OCI-LY7 (cell line): ENCODE measurements at regions not wholly inside any gene's neighbourhood (a gene's known extent, or its start where the extent isn't known, plus 50 kb on each side); places are given as distances from the start of the nearest gene placed in this dataset.

Experiments
- BruUV-seq: library from RNA; stranded (reverse); fragments of 400-500 nt; replicated peaks from 2 replicates; lab custom pipeline; 2021; lab: Mats Ljungman, UMichigan
- CTCF ChIA-PET: fragments of 300-600 bp; sonication (Branson Sonifier 250); formaldehyde crosslinking; loops from one replicate; lab custom pipeline; 2022; ENCODE audit warnings: antibody characterized with exemption; ENCODE audit not compliant: unreplicated experiment; lab: Charles Lee
- POLR2A ChIA-PET: fragments of 300-600 bp; sonication (Branson Sonifier 250); formaldehyde crosslinking; loops from one replicate; lab custom pipeline; 2022; ENCODE audit warnings: antibody characterized with exemption; lab: Charles Lee
- DNase-seq: peaks from one replicate; pipeline ENCODE4 v3.0.0-alpha.2; 2015; ENCODE audit warnings: low spot score
- H2AFZ ChIP-seq: fragments of 200-600 bp; sonication (generic), shearing (Covaris generic); 2 replicates; pipeline ENCODE4 v1.6.1; 2014; ENCODE audit warnings: mild to moderate bottlenecking, antibody characterized with exemption, low read length, moderate library complexity
- H3K27ac ChIP-seq: fragments of 200-600 bp; sonication (generic); 2 replicates; pipeline ENCODE4 v1.5.1; 2014; ENCODE audit warnings: mixed run types, low read depth, mild to moderate bottlenecking, moderate library complexity, low read length, inconsistent platforms; ENCODE audit not compliant: poor library complexity, severe bottlenecking
- H3K36me3 ChIP-seq: fragments of 200-600 bp; sonication (generic); 2 replicates; pipeline ENCODE4 v1.6.1; 2014; ENCODE audit warnings: mild to moderate bottlenecking, antibody characterized with exemption, low read length, moderate library complexity, mixed read lengths; ENCODE audit not compliant: insufficient read depth
- H3K4me1 ChIP-seq: fragments of 200-600 bp; sonication (generic); 2 replicates; pipeline ENCODE4 v1.5.1; 2014; ENCODE audit warnings: mild to moderate bottlenecking, low read length; ENCODE audit not compliant: insufficient read depth, poor library complexity, severe bottlenecking
- H3K4me2 ChIP-seq: fragments of 200-600 bp; sonication (generic); 2 replicates; pipeline ENCODE4 v1.6.1; 2014; ENCODE audit warnings: mild to moderate bottlenecking, low read length
- H3K4me3 ChIP-seq: fragments of 200-600 bp; sonication (generic); 2 replicates; pipeline ENCODE4 v1.5.1; 2014; ENCODE audit warnings: mild to moderate bottlenecking, low read depth, low read length; ENCODE audit not compliant: poor library complexity, severe bottlenecking
- H3K79me2 ChIP-seq: fragments of 200-600 bp; sonication (generic); 2 replicates; pipeline ENCODE4 v1.6.1; 2016; ENCODE audit warnings: low read depth, mild to moderate bottlenecking, low read length, moderate library complexity, mixed read lengths; ENCODE audit not compliant: insufficient read depth
- H3K9me2 ChIP-seq: fragments of 200-600 bp; sonication (generic); 2 replicates; pipeline ENCODE4 v1.6.1; 2016; ENCODE audit warnings: mild to moderate bottlenecking, low read length, mixed read lengths; ENCODE audit not compliant: insufficient read depth
- H3K9me3 ChIP-seq: fragments of 200-600 bp; sonication (generic); 2 replicates; pipeline ENCODE4 v1.6.1; 2014; ENCODE audit warnings: mild to moderate bottlenecking, mixed run types, low read length, mixed read lengths
- H4K20me1 ChIP-seq: fragments of 200-600 bp; sonication (generic); 2 replicates; pipeline ENCODE4 v1.6.1; 2014; ENCODE audit warnings: mild to moderate bottlenecking, antibody characterized with exemption, low read length, moderate library complexity, mixed read lengths; ENCODE audit not compliant: insufficient read depth
- CTCF ChIP-seq: fragments of 200-600 bp; sonication (generic); conservative IDR thresholded peaks from 2 replicates; pipeline ENCODE4 v1.5.1; 2014; ENCODE audit warnings: mild to moderate bottlenecking, antibody characterized with exemption, low read length, moderate library complexity, mixed read lengths
- EZH2phosphoT487 ChIP-seq: fragments of 200-600 bp; sonication (generic); IDR thresholded peaks from 2 replicates; pipeline ENCODE4 v1.6.1; 2018; ENCODE audit warnings: low read depth, borderline replicate concordance, mild to moderate bottlenecking, mixed run types, antibody characterized with exemption, low read length, moderate library complexity, mixed read lengths
- intact Hi-C: fragments of 100-400 bp; cut with micrococcal nuclease; formaldehyde crosslinking; loops from one replicate; pipeline ENCODE4 v1.10.0; 2022; ENCODE audit not compliant: unreplicated experiment

- H3K4me1 ChIP-seq: no peaks in the 10 kb centered on the region
- intact Hi-C loops: no loop called here
- no peak overlapping the region for H3K4me2 ChIP-seq
- TF ChIP-seq EZH2phosphoT487 (no peak), CTCF (no peak)
- H3K4me3 ChIP-seq: no peak overlapping the region
- H3K27ac ChIP-seq: no peak overlapping the region
- no peaks in the 10 kb centered on the region for H3K79me2 ChIP-seq
- no peaks in the 10 kb centered on the region for H4K20me1 ChIP-seq
- no peaks in the 10 kb centered on the region for H3K36me3 ChIP-seq
- CTCF ChIA-PET: no interaction called here
- POLR2A ChIA-PET: interaction anchor here (0.6 kb wide), 2 partner anchors 1189 to 1727 kb away, joined by 3 read pairs; no protein-coding TSS in a partner anchor
- H2AFZ ChIP-seq: no peak overlapping the region
- H3K9me3 ChIP-seq: no peaks in the 10 kb centered on the region
- BruUV-seq: no TSS peak
- no peak for DNase-seq
- H3K9me2 ChIP-seq: no peaks in the 10 kb centered on the region; the same call in 1 of the 2 replicates
Measured at GRCh38 chr1:230591678-230592077, 50.6 kb upstream of the COG2 start.

GRCh38 chr1:230589951-230590350 is 52.3 kb upstream of the COG2 start:
- no TSS peak for BruUV-seq
- H2AFZ ChIP-seq: no peak overlapping the region
- H3K4me2 ChIP-seq: no peak overlapping the region
- intact Hi-C loops: no loop called here
- no peak overlapping the region for H3K27ac ChIP-seq
- CTCF ChIA-PET: no interaction called here
- H3K4me1 ChIP-seq: no peaks in the 10 kb centered on the region
- H3K4me3 ChIP-seq: no peak overlapping the region
- H3K9me3 ChIP-seq: no peaks in the 10 kb centered on the region
- no peaks in the 10 kb centered on the region for H4K20me1 ChIP-seq
- POLR2A ChIA-PET: no interaction called here
- no peaks in the 10 kb centered on the region; the same call in 1 of the 2 replicates for H3K9me2 ChIP-seq
- no peaks in the 10 kb centered on the region for H3K79me2 ChIP-seq
- no peaks in the 10 kb centered on the region for H3K36me3 ChIP-seq
- TF ChIP-seq EZH2phosphoT487 (no peak), CTCF (no peak)
- no peak for DNase-seq

GRCh38 chr1:230588323-230588746 is 53.9 kb upstream of the COG2 start:
- Histone ChIP-seq H3K4me1 (no peaks in the 10 kb centered on the region), H3K36me3 (no peaks in the 10 kb centered on the region), H3K9me3 (no peaks in the 10 kb centered on the region), H3K4me3 (no peak overlapping the region), H3K27ac (no peak overlapping the region), H4K20me1 (no peaks in the 10 kb centered on the region), H2AFZ (no peak overlapping the region), H3K9me2 (no peaks in the 10 kb centered on the region; the same call in 1 of the 2 replicates), H3K79me2 (no peaks in the 10 kb centered on the region), H3K4me2 (no peak overlapping the region)
- BruUV-seq: no TSS peak
- no peak for DNase-seq
- ChIA-PET CTCF (no interaction called here), POLR2A (no interaction called here)
- intact Hi-C loops: no loop called here
- no peak for TF ChIP-seq EZH2phosphoT487
- TF ChIP-seq CTCF: no peak
